Upper lobe of right lung (tissue), 1 donor: ENCODE measurements at regions not wholly inside any gene's neighbourhood (a gene's known extent, or its start where the extent isn't known, plus 50 kb on each side); places are given as distances from the start of the nearest gene placed in this dataset.
"Not testable (repeated sequence)": the region's sequence is repeated elsewhere in the genome, so short reads cannot be mapped to it uniquely, and the experiment has no call there.

Experiments
- ATAC-seq: fragments of 200-7000 bp; cut with Tn5 transposase; one replicate; pipeline ENCODE4 v1.9.1; 2020; ENCODE audit warnings: mild to moderate bottlenecking, moderate library complexity
- DNase-seq: peaks from one replicate; pipeline ENCODE4 v3.0.0-alpha.2; 2020
- H3K27ac ChIP-seq: fragments of 200-600 bp; one replicate; pipeline ENCODE4 v1.8.0; 2022
- H3K27me3 ChIP-seq: fragments of 200-600 bp; one replicate; pipeline ENCODE4 v1.8.0; 2022; ENCODE audit warnings: mild to moderate bottlenecking
- H3K36me3 ChIP-seq: fragments of 200-600 bp; one replicate; pipeline ENCODE4 v1.8.0; 2022
- H3K4me1 ChIP-seq: fragments of 200-600 bp; one replicate; pipeline ENCODE4 v1.8.0; 2022
- H3K4me3 ChIP-seq: fragments of 200-600 bp; one replicate; pipeline ENCODE4 v1.8.0; 2022; ENCODE audit warnings: mild to moderate bottlenecking
- H3K9me3 ChIP-seq: fragments of 200-600 bp; one replicate; pipeline ENCODE4 v1.8.0; 2022
- intact Hi-C: fragments of 100-400 bp; cut with DNase I; formaldehyde crosslinking; loops from one replicate; pipeline ENCODE4 v1.11.0; 2022
- TF ChIP-seq, protein P1 (sequence below): fragments of 200-600 bp; IDR thresholded peaks from one replicate; pipeline ENCODE4 v1.8.0; 2022; ENCODE audit warnings: antibody characterized with exemption
- donor health status: DM: no; HTN: yes; CAD: no; lungs with severe emphysema.

DNA sequence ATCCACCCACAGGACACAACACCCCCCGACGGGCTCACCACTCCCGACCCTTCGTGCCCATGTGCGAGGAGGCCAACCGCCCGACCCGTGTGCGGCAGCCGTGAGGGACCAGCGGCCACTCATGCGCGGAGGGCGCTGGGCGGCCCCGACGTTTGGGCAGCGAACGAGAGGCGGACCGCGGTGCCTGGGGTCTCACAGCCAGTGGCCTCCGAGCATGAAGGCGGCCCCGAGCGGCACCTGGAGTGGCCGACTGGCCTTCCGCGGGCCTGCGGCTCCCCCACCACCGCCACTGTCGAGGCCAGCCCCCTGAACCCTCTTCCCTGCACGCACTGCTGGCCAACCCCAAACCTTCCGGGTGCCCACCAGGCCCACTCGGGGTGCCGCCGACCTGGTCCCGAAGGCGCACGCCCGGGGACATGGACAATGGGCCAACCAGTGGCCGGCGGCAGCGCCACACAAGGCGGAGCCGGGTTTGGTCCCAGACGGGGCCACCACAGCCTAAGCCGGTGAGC is 4274.9 kb upstream of the OR11H1 start:
- intact Hi-C loops, result no loop called here

DNA sequence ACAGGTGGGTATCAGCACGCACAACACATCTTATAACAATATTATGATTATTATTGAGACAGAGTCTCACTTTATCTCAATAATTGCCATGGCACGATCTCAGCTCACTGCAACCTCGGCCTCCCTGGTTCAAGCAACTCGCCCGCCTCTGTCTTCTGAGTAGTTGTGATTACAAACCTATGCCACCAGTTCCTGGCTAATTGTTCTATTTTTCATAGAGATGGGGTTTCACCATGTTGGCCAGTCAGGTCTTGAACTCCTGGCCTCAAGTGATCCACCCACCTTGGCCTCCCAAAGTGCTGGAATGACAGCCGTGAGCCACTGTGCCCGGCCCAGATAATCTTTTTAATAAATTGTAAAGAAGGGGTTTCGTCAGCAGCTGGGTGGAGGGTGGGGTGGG is 4257.0 kb upstream of the OR11H1 start:
- ATAC-seq, H3K27ac ChIP-seq, intact Hi-C loops, H3K27me3 ChIP-seq, H3K4me1 ChIP-seq, H3K9me3 ChIP-seq, H3K36me3 ChIP-seq, DNase-seq, H3K4me3 ChIP-seq: not testable (repeated sequence)

More for the DNA sequence above, 4274.9 kb upstream of the OR11H1 start:
- H3K4me1 ChIP-seq, result no peaks in the 10 kb centered on the region
- H3K27me3 ChIP-seq, result no peaks in the 10 kb centered on the region
- TF ChIP-seq, protein P1, sequence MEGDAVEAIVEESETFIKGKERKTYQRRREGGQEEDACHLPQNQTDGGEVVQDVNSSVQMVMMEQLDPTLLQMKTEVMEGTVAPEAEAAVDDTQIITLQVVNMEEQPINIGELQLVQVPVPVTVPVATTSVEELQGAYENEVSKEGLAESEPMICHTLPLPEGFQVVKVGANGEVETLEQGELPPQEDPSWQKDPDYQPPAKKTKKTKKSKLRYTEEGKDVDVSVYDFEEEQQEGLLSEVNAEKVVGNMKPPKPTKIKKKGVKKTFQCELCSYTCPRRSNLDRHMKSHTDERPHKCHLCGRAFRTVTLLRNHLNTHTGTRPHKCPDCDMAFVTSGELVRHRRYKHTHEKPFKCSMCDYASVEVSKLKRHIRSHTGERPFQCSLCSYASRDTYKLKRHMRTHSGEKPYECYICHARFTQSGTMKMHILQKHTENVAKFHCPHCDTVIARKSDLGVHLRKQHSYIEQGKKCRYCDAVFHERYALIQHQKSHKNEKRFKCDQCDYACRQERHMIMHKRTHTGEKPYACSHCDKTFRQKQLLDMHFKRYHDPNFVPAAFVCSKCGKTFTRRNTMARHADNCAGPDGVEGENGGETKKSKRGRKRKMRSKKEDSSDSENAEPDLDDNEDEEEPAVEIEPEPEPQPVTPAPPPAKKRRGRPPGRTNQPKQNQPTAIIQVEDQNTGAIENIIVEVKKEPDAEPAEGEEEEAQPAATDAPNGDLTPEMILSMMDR, result no peak
- H3K27ac ChIP-seq, result no peak overlapping the region
- no peak overlapping the region for H3K4me3 ChIP-seq
- DNase-seq (peak; percentile 46), ATAC-seq (peak; percentile 36)
- no peaks in the 10 kb centered on the region for H3K36me3 ChIP-seq
- H3K9me3 ChIP-seq, result no peaks in the 10 kb centered on the region

DNA sequence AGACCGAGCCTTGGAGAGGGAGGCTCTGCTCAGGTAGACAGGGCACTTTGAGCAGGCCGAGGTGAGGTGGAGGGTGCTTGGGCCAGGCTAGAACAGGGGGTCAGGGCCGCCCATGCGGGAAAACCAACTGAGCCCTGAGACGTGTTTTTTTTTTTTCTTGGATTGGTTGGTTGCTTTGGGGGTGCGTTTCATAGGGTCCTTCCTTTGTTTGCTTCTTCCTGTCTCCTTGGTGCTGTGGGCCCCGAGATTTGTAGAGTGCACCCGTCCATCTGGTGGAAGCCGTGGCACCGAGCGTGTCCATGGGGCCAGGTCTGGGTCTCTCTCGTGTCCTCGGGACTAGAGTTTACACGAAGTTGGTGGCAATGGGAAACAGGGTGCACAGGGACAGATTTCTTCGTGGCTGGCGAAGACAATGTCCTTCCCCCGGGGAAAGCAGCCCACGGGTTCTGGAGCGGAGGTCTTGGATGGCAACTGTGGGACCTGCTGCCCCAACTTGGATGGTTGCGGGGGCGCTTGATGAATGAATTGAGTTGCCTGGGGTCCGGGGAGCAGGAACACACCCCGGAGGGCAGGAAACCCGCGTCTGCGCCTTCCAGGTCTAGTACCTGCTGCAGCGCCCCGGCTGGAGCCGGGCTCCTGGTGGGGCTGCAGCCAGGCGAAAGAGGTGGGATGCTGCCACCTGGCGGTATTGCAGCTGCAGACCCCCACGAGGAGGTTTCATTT is 4242.7 kb upstream of the OR11H1 start:
- H3K27me3 ChIP-seq, H3K36me3 ChIP-seq, H3K4me1 ChIP-seq, ATAC-seq, intact Hi-C loops, H3K27ac ChIP-seq, H3K4me3 ChIP-seq, DNase-seq: not testable (repeated sequence)
- H3K9me3 ChIP-seq, result peaks cover 10% of the 10 kb centered on the region

DNA sequence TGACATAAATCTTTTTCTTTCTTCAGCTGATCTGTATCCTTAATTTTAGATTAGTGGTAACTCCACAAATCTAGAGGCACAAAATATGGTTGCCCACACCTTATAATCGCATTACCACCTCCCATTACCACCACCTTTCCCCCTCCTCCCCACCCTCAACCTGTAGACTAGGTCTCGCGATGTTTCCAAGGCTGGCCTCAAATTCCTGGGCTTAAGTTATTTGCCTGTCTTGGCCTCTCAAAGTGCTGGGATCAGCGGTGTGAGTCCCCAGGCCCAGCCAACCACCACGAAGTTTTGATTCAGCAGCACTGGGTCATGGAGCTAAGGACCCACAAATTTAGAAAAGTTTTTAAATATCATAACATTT is 4242.2 kb upstream of the OR11H1 start:
- intact Hi-C loops, DNase-seq: not testable (repeated sequence)

DNA sequence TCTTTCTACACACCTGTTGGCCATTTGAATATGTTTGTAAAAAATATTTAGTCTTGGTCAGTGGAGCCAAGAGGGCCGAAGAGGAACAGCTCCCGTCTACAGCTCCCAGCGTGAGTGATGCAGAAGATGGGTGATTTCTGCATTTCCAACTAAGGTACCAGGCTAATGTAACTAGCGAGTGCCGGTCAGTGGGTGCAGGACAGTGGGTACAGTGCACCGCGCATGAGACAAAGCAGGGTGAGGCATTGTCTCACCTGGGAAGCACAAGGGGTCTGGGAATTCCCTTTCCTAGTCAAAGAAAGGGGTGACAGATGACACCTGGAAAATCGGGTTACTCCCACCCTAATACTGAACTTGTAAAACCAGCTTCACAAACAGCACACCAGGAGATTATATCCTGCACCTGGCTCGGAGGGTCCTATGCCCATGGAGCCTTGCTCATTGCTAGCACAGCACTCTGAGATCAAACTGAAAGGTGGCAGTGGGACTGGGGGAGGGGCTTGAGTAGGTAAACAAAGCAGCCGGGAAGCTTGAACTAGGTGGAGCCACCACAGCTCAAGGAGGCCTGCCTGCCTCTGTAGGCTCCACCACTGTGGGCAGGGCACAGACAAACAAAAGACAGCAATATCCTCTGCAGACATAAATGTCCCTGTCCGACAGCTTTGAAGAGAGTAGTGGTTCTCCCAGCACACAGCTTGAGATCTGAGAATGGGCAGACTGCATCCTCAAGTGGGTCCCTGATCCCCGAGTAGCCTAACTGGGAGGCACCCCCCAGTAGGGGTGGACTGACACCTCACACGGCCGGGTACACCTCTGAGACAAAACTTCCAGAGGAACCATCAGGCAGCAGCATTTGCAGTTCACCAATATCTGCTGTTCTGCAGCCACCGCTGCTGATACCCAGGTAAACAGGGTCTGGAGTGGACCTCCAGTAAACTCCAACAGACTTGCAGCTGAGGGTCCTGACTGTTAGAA is 4239.5 kb upstream of the OR11H1 start:
- H3K4me1 ChIP-seq, H3K4me3 ChIP-seq, DNase-seq, H3K27ac ChIP-seq, intact Hi-C loops, ATAC-seq, H3K36me3 ChIP-seq, H3K27me3 ChIP-seq: not testable (repeated sequence)
- peaks cover 10% of the 10 kb centered on the region for H3K9me3 ChIP-seq

More for the DNA sequence above, 4242.2 kb upstream of the OR11H1 start:
- not testable (repeated sequence) for H3K4me3 ChIP-seq, ATAC-seq, H3K4me1 ChIP-seq, H3K27me3 ChIP-seq, H3K36me3 ChIP-seq, H3K27ac ChIP-seq
- H3K9me3 ChIP-seq, result peaks cover 10% of the 10 kb centered on the region

DNA sequence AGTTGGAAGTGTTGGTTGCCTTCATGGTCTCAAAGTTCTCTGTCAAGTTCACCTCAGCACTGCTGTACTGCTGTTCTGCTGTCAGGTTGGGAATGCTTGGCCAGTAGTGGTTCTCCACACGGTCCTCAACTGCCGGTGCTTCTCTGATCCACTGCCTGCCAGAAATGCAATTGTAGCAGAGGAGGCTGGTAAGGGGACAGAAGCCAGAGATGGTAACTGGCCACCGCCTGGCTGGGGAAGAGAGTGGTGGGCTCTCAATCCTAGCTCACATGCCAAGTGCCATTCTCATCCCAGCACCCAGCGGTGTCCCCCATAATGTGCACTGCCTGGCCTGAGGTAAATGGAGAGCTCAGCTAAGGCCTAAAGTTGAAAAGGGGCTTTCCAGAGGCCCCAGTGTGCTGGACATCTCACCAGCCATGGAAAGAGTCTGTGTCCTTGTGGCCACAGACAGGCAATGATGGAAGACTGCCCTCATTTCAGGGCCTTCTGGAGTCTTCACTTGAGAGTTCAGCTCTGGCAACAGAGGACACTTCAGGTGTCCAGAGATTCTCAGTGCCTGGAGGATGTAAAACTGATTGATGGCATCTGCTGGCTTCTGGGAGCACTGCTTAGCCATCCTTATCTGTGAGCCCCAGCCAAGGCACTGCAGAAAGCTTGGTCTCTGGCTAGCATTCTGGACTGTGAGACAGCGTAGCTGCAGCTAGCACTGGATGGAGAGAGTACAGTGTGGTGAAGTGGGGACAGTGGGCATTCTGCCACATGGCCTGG is 4229.7 kb upstream of the OR11H1 start:
- DNase-seq, ATAC-seq, H3K27me3 ChIP-seq, H3K4me1 ChIP-seq, intact Hi-C loops, H3K36me3 ChIP-seq, H3K9me3 ChIP-seq, H3K4me3 ChIP-seq, H3K27ac ChIP-seq: not testable (repeated sequence)

DNA sequence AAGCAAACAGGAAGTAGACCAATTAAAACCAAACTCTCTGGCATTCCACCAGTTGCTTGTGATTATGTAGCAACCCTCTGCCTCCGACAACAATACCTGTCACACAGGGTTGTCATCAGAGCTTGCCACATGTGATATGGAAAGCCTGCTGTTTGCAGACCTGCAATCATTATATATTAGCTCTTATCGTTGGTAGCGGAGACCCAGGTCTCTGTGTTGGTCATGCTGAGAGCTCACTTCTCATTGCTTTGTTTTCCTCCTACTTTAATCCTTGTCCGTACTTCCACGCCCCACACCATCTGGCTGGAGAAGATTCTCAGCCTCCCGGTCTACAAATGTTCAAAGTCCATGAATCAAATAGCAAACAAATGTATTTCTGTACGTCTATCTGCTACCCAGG is 4225.6 kb upstream of the OR11H1 start:
- H3K36me3 ChIP-seq, H3K4me3 ChIP-seq, ATAC-seq, intact Hi-C loops, H3K27me3 ChIP-seq, H3K4me1 ChIP-seq, H3K27ac ChIP-seq, DNase-seq: not testable (repeated sequence)
- peaks cover 14% of the 10 kb centered on the region for H3K9me3 ChIP-seq

DNA sequence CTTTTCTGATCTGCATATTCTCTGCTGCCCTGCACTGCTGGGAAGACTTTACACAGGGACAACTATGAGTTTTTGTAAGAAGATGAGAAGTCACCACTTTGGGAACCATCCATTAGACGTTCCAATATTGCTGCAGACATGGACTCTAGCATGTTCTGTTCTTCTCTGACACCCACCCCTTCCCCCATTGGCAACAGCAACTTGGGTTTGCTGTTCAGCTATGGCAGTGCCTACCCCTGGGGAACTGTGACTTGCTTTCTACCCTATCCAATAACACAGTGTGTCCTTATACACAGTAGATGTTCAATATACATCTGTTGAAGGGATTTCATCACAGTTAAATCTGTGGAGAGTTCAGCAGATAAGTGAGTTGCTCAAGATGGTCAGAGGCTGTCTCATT is 4225.1 kb upstream of the OR11H1 start:
- peaks cover 14% of the 10 kb centered on the region for H3K9me3 ChIP-seq
- H3K27me3 ChIP-seq, intact Hi-C loops: not testable (repeated sequence)

DNA sequence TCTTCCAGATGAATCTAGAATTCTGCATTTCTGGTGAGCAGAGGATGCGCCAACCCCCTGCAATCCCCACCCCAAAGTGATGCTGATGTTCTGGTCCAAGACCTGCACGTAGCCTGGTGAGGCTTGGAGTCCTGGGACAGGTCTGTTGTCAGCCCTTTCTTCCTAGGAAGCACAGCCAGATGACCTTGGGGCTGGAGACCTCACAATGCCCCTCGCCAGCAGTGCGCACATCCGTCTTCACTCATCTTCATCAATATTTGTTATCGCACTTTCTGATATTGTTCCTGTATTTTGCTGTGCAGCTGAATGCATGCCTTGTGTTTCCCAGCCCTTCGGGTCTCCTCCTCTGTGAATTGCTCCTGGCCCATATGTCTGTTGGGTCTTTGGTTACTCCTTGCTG is 4222.8 kb upstream of the OR11H1 start:
- H3K36me3 ChIP-seq, H3K9me3 ChIP-seq, H3K4me1 ChIP-seq, ATAC-seq, H3K27me3 ChIP-seq, DNase-seq, H3K27ac ChIP-seq, H3K4me3 ChIP-seq, intact Hi-C loops: not testable (repeated sequence)

More for the DNA sequence above, 4225.1 kb upstream of the OR11H1 start:
- DNase-seq, H3K27ac ChIP-seq, ATAC-seq, H3K4me1 ChIP-seq, H3K36me3 ChIP-seq, H3K4me3 ChIP-seq: not testable (repeated sequence)

DNA sequence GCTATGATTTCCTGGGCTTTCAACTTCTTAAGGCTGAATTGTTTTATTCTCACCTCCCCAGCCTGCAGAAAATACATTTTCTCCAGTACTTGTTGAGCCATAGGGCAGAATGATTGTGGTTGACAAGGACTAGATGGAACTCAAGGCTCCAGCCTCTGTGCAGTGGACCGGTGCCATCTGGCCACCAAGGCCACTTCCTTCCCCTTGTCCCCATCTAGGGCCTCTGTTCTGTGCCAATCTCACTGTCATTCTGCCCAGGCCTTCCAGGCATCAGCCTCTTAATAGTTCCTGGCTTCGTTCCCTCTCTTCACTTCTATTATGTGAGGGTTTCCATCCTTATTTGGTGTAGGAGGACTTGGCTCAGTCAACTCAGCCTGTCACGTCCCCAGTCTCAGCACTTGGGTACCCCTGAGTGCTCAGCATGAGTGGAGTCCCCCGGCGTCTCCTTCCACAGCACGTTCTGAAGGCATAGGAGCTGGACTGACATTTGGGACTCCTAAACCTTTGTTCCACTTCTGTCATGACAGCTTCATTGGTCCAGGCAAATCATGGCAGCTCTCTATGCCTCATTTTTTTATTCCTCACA is 4221.0 kb upstream of the OR11H1 start:
- H3K4me3 ChIP-seq, intact Hi-C loops, H3K9me3 ChIP-seq, H3K4me1 ChIP-seq, ATAC-seq, DNase-seq, H3K27ac ChIP-seq, H3K27me3 ChIP-seq, H3K36me3 ChIP-seq: not testable (repeated sequence)
